HCT116 (cell line): ENCODE measurements at regions not wholly inside any gene's neighbourhood (a gene's known extent, or its start where the extent isn't known, plus 50 kb on each side); places are given as distances from the start of the nearest gene placed in this dataset.

Experiments used
- CEBPB ChIP-seq: IDR thresholded peaks from 2 replicates; pipeline ENCODE4 v1.6.1; 2012; ENCODE audit warnings: low read depth
- EGR1 ChIP-seq: IDR thresholded peaks from 2 replicates; pipeline ENCODE4 v1.6.1; 2012; ENCODE audit warnings: low read depth
- EZH2 ChIP-seq: fragments of 200-600 bp; sonication (generic); IDR thresholded peaks from 2 replicates; pipeline ENCODE4 v1.6.1; 2017; ENCODE audit warnings: antibody characterized with exemption, mixed run types
- EZH2phosphoT487 ChIP-seq: fragments of 200-600 bp; IDR thresholded peaks from 2 replicates; pipeline ENCODE4 v1.6.1; 2018; ENCODE audit warnings: antibody characterized with exemption, borderline replicate concordance
- POLR2A ChIP-seq: IDR thresholded peaks from 2 replicates; pipeline ENCODE4 v1.7.0; 2011; ENCODE audit warnings: borderline replicate concordance; ENCODE audit not compliant: insufficient read depth, insufficient read length; ENCODE audit errors: extremely low read depth
- RAD21 ChIP-seq: IDR thresholded peaks from 2 replicates; pipeline ENCODE4 v1.6.1; 2012; ENCODE audit warnings: low read depth, mild to moderate bottlenecking
- SIN3A ChIP-seq: IDR thresholded peaks from 2 replicates; pipeline ENCODE4 v1.6.1; 2012; ENCODE audit warnings: low read depth
- SP1 ChIP-seq: IDR thresholded peaks from 2 replicates; pipeline ENCODE4 v1.6.1; 2012; ENCODE audit warnings: low read depth
- SRF ChIP-seq: IDR thresholded peaks from 2 replicates; pipeline ENCODE4 v1.6.1; 2012; ENCODE audit warnings: low read depth
- TCF7L2 ChIP-seq: IDR thresholded peaks from 2 replicates; pipeline ENCODE4 v1.7.0; 2011; ENCODE audit warnings: borderline replicate concordance, inconsistent platforms; ENCODE audit not compliant: insufficient read depth, insufficient read length; ENCODE audit errors: extremely low read depth
- TF ChIP-seq, protein P1 (sequence below), 3 experiments: fragments of 200-600 bp in 1 of 3; sonication (generic) in 1 of 3; IDR thresholded peaks in 2 of 3; conservative IDR thresholded peaks in 1 of 3; 2 replicates each; pipeline ENCODE4 v1.5.1; 2012 to 2017; ENCODE audit warnings: low read depth in 2 of 3, low read length in 2 of 3, antibody characterized with exemption in 1 of 3, borderline replicate concordance in 1 of 3, control low read depth in 1 of 3, mild to moderate bottlenecking in 1 of 3, mixed read lengths in 1 of 3, mixed run types in 1 of 3, moderate library complexity in 1 of 3; ENCODE audit not compliant: insufficient read depth in 1 of 3

DNA sequence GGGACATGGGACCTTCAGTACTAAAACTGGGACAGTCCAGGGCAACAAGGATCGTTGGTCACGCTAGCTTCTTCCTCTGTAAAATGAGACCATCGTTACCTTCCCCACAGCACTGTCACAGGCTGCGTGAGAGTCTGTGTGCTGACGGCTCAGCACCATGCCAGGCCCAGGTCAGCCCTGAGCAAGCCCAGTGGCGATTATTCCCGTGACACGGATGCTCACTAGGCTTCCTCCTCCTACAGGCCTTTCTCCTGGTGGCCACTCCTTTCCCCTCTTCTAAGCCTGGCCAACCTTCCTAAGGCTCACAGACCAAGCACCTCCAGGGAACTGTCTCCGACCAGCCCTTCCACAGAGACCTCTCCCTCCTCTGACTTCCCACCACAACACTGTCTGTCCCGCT, 69.3 kb upstream of the RUNX3 start:
- TF ChIP-seq POLR2A = no peak
- no peak for TF ChIP-seq EZH2
- TF ChIP-seq CEBPB = no peak
- TF ChIP-seq, protein P1, sequence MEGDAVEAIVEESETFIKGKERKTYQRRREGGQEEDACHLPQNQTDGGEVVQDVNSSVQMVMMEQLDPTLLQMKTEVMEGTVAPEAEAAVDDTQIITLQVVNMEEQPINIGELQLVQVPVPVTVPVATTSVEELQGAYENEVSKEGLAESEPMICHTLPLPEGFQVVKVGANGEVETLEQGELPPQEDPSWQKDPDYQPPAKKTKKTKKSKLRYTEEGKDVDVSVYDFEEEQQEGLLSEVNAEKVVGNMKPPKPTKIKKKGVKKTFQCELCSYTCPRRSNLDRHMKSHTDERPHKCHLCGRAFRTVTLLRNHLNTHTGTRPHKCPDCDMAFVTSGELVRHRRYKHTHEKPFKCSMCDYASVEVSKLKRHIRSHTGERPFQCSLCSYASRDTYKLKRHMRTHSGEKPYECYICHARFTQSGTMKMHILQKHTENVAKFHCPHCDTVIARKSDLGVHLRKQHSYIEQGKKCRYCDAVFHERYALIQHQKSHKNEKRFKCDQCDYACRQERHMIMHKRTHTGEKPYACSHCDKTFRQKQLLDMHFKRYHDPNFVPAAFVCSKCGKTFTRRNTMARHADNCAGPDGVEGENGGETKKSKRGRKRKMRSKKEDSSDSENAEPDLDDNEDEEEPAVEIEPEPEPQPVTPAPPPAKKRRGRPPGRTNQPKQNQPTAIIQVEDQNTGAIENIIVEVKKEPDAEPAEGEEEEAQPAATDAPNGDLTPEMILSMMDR (IDR thresholded peaks at IDR 0.05 in 2 of 3, conservative IDR thresholded peaks at IDR 0.05 in 1 of 3; ENCODE audit: borderline replicate concordance in 1 of 3, insufficient read depth in 1 of 3, low read depth in 2 of 3, low read length in 2 of 3) = no peak
- TF ChIP-seq EGR1 = no peak
- no peak for TF ChIP-seq TCF7L2
- no peak for TF ChIP-seq SP1
- no peak for TF ChIP-seq RAD21
- TF ChIP-seq SRF = no peak
- TF ChIP-seq EZH2phosphoT487 = no peak
- TF ChIP-seq SIN3A = no peak
